T-helper 1 cell treated with Interleukin-12 subunit alpha and Interleukin-12 subunit beta and Interleukin-4 antibody, amounts not matched to agents 30 ng/mL and 1 ng/mL, for 36 hours (primary cell): ENCODE measurements at regions not wholly inside any gene's neighbourhood (a gene's known extent, or its start where the extent isn't known, plus 50 kb on each side); places are given as distances from the start of the nearest gene placed in this dataset.

Experiments used
- intact Hi-C: fragments of 100-400 bp; cut with micrococcal nuclease; formaldehyde crosslinking; loops from one replicate; pipeline ENCODE4 v1.15.1; 2024

- intact Hi-C loops = no loop called here
Measured at GRCh38 chr1:37423810-37424209, 50.6 kb upstream of the ZC3H12A start.

GRCh38 chr1:37424523-37424922 is 49.9 kb upstream of the ZC3H12A start:
- intact Hi-C loops = no loop called here
